ENCODE measurements at regions not wholly inside any gene's neighbourhood (a gene's known extent, or its start where the extent isn't known, plus 50 kb on each side); places are given as distances from the start of the nearest gene placed in this dataset.

DNA sequence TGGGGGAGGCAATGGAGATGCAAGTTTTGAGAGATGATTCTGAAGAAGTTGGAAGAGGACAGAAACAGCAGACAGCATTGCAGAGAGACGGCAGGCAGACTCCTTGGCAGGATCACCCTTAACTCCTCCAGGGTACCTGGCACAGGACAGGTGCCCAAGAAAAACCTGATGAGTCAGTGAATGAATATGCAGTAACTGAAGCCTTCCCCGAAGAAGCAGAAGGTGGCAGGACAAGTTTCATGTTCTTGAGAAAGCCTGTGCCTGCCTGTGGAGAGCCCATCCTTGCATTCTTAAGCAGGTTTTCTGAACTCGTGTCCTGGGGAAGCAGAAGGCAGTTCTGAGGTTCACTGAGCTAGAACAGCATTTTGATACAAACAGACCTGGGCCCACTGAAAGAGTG is 79.6 kb upstream of the SASH1 start:
- H3K27me3 ChIP-seq (replicated peaks in 1 of 4; ENCODE audit: control insufficient read depth in 3 of 4, extremely low read depth in 1 of 4, insufficient read depth in 3 of 4, low read length in 3 of 4) = no peaks in the 10 kb centered on the region
- peaks cover 3 to 14% (median 6%) of the 10 kb centered on the region in 4 experiments; a peak in 5 of 7 replicates for H3K4me1 ChIP-seq (replicated peaks in 1 of 4; ENCODE audit: control insufficient read depth in 3 of 4, insufficient read depth in 4 of 4, low read length in 3 of 4)
- ChIA-PET POLR2A (ENCODE audit: partially characterized antibody) (no interaction called here), CTCF (ENCODE audit: partially characterized antibody) (interaction anchor here (1.0 to 2.0 kb wide), 3 partner anchors 10 to 44 kb away, joined by 3 to 6 read pairs (median 3); no protein-coding TSS in a partner anchor)
- H3K79me2 ChIP-seq (ENCODE audit: control insufficient read depth in 1 of 2, insufficient read depth in 2 of 2, low read length in 2 of 2) = no peaks in the 10 kb centered on the region
- no peak overlapping the region for H2AFZ ChIP-seq (ENCODE audit: low read length)
- H3K56ac ChIP-seq (replicated peaks; ENCODE audit: insufficient read length, low read depth, low read length) = no peak overlapping the region
- H4K5ac ChIP-seq (ENCODE audit: insufficient read length, low read depth, low read length) = no peak overlapping the region
- no peak overlapping the region for H3K27ac ChIP-seq (ENCODE audit: low read depth, low read length)
- H3K36me3 ChIP-seq (ENCODE audit: control insufficient read depth in 2 of 4, insufficient read depth in 4 of 4, low read length in 3 of 4) = no peaks in the 10 kb centered on the region
- no peak overlapping the region for H2BK5ac ChIP-seq (ENCODE audit: low read depth, low read length)
- H2BK15ac ChIP-seq (ENCODE audit: low read length) = no peak overlapping the region
- no peaks in the 10 kb centered on the region for H3K23me2 ChIP-seq (ENCODE audit: low read depth, low read length)
- H2BK12ac ChIP-seq (ENCODE audit: low read depth, low read length) = no peak overlapping the region
- 89% methylated on average over 3 of the region's 3 CpGs; no CpG with 5 or more reads in 1 of the 2 experiments for WGBS, 2 experiments (ENCODE audit: extremely low coverage in 1 of 2, insufficient coverage in 1 of 2, insufficient read length in 1 of 2, insufficient replicate concordance in 2 of 2, low coverage in 1 of 2, low lambda C conversion rate in 2 of 2, missing lambda C conversion rate in 1 of 2)
- no peak overlapping the region for H3K18ac ChIP-seq (ENCODE audit: extremely low read depth, low read length)
- no peak overlapping the region for H3K4me3 ChIP-seq (ENCODE audit: extremely low read depth in 1 of 4, insufficient read depth in 2 of 4, low read depth in 3 of 4, low read length in 4 of 4)
- H2BK120ac ChIP-seq (replicated peaks; ENCODE audit: low read depth, low read length) = no peak overlapping the region
- H4K8ac ChIP-seq (ENCODE audit: extremely low read depth, insufficient read depth, low read length) = no peak overlapping the region
- no peak overlapping the region for H2AK5ac ChIP-seq (ENCODE audit: low read depth, low read length)
- H3K4ac ChIP-seq (replicated peaks; ENCODE audit: insufficient read length, low read depth, low read length) = no peak overlapping the region
- no peak overlapping the region for H4K91ac ChIP-seq (replicated peaks; ENCODE audit: insufficient read length, low read length)
- no peaks in the 10 kb centered on the region for H3K9me3 ChIP-seq (ENCODE audit: insufficient read depth in 2 of 2, low read depth in 1 of 2, low read length in 1 of 2)
- FAIRE-seq (no peak), DNase-seq (ENCODE audit: low read depth in 1 of 2, low spot score in 2 of 2) (no peak)
- no peak overlapping the region for H2BK20ac ChIP-seq (ENCODE audit: low read length)
- no peaks in the 10 kb centered on the region for H4K20me1 ChIP-seq (replicated peaks in 1 of 2; ENCODE audit: control insufficient read depth in 1 of 2, insufficient read depth in 2 of 2, low read length in 2 of 2)
- H3K14ac ChIP-seq (ENCODE audit: insufficient read length) = no peak overlapping the region
- no peak overlapping the region for H3K4me2 ChIP-seq (ENCODE audit: insufficient read depth in 1 of 2, low read depth in 2 of 2, low read length in 2 of 2)
- no peak for TF ChIP-seq SP4 (IDR thresholded peaks at IDR 0.05; ENCODE audit: low read length)
- no peak for TF ChIP-seq TAF1 (IDR thresholded peaks at IDR 0.05; ENCODE audit: low read depth, low read length)
- no peaks in the 10 kb centered on the region for H3K79me1 ChIP-seq (ENCODE audit: low read depth, low read length)
- no peak overlapping the region for H3K9ac ChIP-seq (replicated peaks in 1 of 4; ENCODE audit: extremely low read depth in 1 of 4, low read depth in 3 of 4, low read length in 3 of 4)
- no peak overlapping the region for H3K23ac ChIP-seq (ENCODE audit: insufficient read length)

All from H1 (cell line).